ENCODE measurements at regions not wholly inside any gene's neighbourhood (a gene's known extent, or its start where the extent isn't known, plus 50 kb on each side); places are given as distances from the start of the nearest gene placed in this dataset.

GRCh38 chr9:118751077-118751847, 618.0 kb downstream of the BRINP1 start:
- no peak for DNase-seq (ENCODE audit: low read depth in 2 of 2)

DNA sequence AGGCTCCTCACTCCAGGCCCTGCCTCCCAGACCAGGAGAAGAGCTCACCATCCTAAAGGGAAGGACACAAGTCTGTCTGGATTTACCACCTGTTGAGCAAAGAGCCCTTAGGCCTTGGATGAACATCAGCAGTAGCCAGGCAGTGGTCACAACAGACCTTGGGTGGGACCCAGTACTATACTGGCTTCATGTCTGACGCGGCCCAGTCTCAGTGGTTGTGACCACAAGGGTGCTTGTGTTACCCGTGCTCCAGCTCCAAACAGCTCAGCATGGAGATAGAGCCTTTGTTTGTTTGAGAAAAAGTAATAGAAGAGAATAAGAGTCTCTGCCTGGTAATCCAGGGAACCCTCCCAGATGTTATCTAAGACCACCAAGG, 617.4 kb downstream of the BRINP1 start:
- no peak for DNase-seq (ENCODE audit: low read depth in 2 of 2)

GRCh38 chr9:118761016-118761790, 608.0 kb downstream of the BRINP1 start:
- DNase-seq (ENCODE audit: low read depth in 2 of 2): no peak

DNA sequence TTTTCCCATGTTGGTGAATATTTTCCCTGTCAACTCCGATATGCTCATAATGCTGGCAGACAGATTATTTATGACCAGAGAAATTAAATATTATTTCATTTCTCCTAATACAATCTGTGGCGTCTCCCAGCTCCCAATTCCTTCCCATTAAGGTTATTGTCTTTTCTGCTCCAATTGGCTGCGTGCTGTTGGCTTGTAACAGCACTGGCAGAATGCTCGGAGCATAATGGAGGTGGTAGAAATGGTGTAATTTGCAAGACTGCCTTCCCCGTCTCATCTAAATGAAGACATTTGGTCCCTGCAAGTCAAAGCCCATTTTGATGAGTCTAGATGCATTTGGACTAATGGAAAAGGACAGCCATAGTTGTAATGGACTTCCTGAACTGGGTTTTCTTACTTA, 601.7 kb downstream of the BRINP1 start:
- no peak for DNase-seq (ENCODE audit: low read depth in 2 of 2)

DNA sequence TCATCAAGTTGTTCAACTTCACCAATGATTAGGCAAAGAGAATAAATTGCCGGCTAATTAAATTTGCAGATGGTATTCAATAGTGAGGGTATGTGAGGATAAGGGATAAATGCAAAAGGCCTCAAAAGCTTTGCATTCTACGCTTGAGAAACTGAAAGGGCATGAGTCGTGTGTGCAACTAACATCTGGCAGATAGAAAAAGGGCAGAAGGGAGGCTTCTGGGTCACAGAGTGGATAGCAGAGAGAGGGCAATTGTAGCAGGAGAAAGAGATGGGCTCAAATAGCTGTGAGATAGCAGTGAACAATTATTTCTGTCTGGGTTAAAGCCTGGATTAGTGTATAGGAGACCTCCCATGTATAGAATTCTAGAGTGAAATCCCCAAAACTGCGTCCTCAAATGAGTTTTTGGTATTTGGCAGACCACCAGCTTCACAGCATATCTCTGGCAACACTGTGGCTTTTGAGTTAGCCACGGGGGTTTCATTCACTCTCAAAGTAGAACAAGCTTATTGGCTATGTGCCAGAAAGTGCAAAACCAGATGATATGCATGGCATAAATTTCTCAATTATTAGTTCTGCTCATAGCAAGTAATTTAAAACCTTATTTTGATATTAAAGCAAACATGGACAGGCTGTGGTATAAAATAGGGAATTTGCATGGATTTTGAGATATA, 586.3 kb downstream of the BRINP1 start:
- no peak for DNase-seq (ENCODE audit: low read depth in 2 of 2)

- no peak for DNase-seq (ENCODE audit: low read depth in 2 of 2)
These were observed 585.2 kb downstream of the BRINP1 start for GRCh38 chr9:118784033-118784432.

GRCh38 chr9:118785456-118785855, 583.8 kb downstream of the BRINP1 start:
- no peak for DNase-seq (ENCODE audit: low read depth in 2 of 2)

DNA sequence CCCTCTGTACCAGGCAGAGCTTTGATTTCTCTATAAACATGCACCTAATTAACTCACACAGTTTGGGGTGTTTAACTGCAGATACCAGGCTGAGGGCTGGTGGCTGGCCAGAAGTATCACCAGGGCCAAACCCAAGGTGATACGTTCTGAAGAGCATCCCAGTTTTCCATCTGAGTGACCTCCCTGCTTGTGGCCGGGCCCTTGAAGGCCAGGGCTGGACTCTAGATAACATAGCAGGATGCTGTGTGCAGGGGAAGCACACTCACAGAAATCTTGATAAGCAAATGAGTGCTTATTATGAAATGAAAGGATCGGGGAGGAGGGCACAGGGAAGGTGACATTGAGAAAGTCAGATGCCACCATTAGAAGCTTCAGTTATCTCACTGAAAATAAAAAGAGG, 582.4 kb downstream of the BRINP1 start:
- DNase-seq (ENCODE audit: low read depth in 2 of 2): no peak

GRCh38 chr9:118809160-118809625, 560.0 kb downstream of the BRINP1 start:
- DNase-seq (ENCODE audit: low read depth in 2 of 2): no peak

GRCh38 chr9:118829334-118829733, 539.9 kb downstream of the BRINP1 start:
- DNase-seq (ENCODE audit: low read depth in 2 of 2): no peak

DNA sequence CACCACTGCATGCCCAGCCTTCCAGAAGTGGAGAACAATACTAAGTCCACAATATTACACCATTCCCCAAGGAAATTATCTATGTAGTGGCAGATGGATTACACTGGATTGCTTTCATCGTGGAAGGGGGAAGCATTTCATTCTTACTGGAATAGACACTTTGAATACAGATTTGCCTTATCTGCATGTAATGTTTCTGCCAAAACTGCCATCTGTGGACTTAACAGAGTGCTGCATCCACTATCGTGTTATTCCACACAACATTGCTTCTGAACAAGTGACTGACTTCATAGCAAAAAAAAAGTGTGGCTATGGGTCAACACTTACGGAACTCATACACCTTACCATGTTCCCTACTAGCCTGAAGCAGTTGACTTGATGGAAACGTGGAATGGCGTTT, 536.9 kb downstream of the BRINP1 start:
- DNase-seq (ENCODE audit: low read depth in 2 of 2): no peak

- DNase-seq (ENCODE audit: low read depth in 2 of 2): no peak
These were observed 532.3 kb downstream of the BRINP1 start for GRCh38 chr9:118836891-118837290.

DNA sequence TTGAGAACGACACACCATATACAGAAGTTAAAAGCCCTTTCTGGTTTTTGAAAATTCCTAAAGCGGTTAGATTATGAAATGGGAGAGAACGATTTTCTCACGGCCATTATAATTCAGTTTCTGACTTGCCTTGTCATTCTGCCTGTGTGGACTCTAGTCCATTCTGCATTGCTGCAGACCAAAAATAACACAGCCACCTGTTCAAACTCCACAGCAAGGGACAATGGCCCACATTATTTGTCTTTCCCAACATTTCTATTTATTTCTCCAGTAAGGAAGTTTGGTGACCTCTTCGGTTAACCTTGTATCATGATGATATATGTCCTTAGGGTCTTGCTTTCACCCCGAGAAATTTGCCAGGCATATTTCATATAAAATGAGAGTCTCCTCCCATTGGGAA, 497.7 kb downstream of the BRINP1 start:
- DNase-seq (ENCODE audit: low read depth in 2 of 2): no peak

DNA sequence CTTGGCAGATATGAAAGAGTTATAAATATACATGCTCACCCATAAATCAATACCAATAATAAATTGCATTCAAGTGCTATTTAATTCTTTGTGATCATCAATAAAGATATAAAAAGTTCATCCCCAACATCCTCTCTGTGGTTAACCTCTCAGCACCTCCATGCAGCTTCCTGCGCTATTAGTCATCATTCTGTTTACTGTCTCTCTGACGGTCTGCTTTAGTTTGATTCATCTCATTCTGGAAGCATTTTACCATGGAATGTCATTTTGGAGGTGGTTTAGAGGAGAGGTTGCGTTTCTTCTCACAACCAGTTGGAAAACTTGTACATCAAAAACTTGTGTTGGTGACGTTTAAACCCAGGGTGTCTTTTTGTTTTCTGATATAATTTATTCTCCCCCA, 486.6 kb downstream of the BRINP1 start:
- no peak for DNase-seq (ENCODE audit: low read depth in 2 of 2)

DNA sequence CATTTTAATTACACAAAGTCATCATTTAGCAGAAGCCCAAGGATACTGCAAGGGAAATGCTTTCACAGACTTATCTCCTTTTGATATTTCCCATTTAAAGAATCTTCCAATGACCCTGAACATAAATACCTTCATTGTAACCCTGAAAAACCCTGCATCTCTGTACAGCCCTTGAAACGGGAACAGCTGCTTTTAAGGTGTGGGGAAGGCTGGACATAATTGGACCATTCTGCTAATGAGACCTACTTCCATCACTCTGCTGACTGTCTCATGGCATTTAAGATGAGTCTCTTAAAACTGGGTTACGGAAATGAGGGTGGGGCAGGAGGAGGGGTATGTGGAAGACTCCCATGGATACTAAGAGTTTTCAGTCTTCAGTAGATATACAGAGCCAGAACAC, 485.8 kb downstream of the BRINP1 start:
- no peak for DNase-seq (ENCODE audit: low read depth in 2 of 2)

DNA sequence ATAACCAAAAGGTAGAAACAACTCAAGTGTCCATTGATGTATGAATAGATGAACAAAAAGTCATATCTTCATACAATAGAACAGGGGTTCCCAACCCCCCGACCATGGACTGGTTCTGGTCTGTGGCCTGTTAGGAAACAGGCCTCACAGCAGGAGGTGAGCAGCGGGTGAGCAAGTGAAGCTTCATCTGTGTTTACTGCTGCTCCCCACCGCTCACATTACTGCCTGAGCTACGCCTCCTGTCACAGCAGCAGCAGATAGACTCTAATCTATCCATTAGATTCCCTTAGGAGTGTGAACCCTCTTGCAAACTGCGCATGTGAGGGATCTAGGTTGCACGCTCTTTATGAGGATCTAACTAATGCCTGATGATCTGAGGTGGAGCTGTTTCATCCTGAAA, 478.0 kb downstream of the BRINP1 start:
- DNase-seq (ENCODE audit: low read depth in 2 of 2): no peak

DNA sequence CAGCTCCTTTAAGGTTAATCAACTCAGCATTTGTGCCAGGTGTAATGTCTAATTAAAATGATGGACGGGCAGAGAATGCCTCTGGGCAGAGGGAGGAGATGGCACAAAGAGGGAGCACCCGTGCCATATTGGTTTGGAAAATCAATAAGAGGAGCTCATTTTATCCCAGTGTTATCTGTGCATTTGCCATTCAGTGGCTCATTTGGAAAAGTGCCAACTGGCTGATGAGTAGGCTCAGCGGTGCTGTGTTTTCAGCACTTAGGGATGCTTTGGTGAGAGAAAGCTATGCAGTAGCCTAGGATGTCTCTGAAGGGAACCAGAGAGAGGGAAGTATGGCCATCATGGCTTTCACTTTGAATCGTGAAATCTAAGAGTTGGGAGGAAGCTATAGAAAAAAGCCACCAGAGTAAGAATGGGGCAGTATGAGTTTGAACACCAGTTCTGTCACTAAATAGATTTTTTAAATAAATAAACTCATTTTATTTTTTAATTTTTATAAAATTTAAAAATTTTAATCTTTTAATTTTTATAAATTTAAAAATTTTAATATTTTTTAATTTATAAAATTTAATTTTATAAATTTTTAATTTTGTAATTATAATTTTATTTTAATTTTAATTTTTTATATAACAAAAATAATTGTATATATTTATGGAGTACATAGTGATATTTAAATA, 472.8 kb downstream of the BRINP1 start:
- DNase-seq (ENCODE audit: low read depth in 2 of 2): no peak

GRCh38 chr9:118918180-118918579, 451.1 kb downstream of the BRINP1 start:
- DNase-seq (ENCODE audit: low read depth in 2 of 2): no peak

DNA sequence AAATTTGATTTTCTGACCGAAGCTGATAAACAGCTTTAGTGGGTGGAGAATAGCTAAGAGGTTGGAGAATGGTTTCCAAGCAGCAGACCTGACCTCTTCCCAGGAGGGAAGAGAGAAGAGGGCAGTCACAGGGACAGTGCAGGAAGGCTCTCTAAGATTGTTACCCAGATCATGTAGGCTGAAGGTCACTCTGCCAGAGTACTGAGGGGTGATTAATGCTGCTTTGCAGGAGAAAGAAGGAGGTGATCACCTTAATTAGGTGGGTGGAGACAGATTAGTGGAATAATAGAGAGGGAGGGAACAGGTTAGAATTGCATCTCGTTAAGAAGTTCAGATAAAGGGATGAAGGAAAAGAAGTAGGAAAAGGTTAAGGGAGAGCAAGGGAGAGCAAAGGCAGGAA, 440.5 kb downstream of the BRINP1 start:
- no peak for DNase-seq (ENCODE audit: low read depth in 2 of 2)

GRCh38 chr9:118929287-118929686, 439.9 kb downstream of the BRINP1 start:
- no peak for DNase-seq (ENCODE audit: low read depth in 2 of 2)

DNA sequence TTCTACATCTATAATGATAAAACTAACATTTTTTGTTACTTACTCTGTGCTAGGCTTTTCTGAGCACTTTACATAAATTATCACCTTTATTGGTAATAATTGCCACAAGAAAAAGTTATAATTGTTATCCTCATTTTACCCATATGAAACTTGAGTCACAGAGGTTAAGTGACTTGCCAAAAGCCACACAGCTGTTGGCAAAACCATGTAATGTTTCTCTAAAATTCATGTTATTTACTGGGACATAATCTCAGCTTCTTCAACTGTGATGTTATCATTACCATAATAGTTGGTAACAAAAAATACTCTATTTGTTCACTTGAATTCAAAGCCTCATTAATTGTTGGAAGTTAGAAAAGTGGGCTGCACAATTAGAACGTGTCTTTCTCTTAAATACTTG, 437.3 kb downstream of the BRINP1 start:
- no peak for DNase-seq (ENCODE audit: low read depth in 2 of 2)

GRCh38 chr9:118938581-118938980, 430.7 kb downstream of the BRINP1 start:
- no peak for DNase-seq (ENCODE audit: low read depth in 2 of 2)

Data from stimulated activated CD8-positive, alpha-beta memory T cell treated with anti-CD3 and anti-CD28 coated beads, Interleukin-7, amount 100 ng/mL, for 4 hours (primary cell).